Testis (tissue), 2 donors: ENCODE measurements at regions not wholly inside any gene's neighbourhood (a gene's known extent, or its start where the extent isn't known, plus 50 kb on each side); places are given as distances from the start of the nearest gene placed in this dataset.

Experiments used
- CTCF ChIP-seq, 3 experiments: fragments of 450-650 bp in 2 of 3; fragments of 200-600 bp in 1 of 3; sonication (generic) in 1 of 3; IDR thresholded peaks; one replicate each; pipeline ENCODE4 v1.5.1; 2016 to 2019; ENCODE audit warnings: antibody characterized with exemption in 3 of 3, mild to moderate bottlenecking in 2 of 3, moderate library complexity in 1 of 3
- POLR2A ChIP-seq: fragments of 450-650 bp; IDR thresholded peaks from one replicate; pipeline ENCODE4 v1.6.1; 2017; ENCODE audit warnings: antibody characterized with exemption, mild to moderate bottlenecking, moderate library complexity

- TF ChIP-seq CTCF (IDR thresholded peaks at IDR 0.05): no peak
- no peak for TF ChIP-seq POLR2A
These were observed 213.6 kb upstream of the LINGO1 start for GRCh38 chr15:77846360-77846759.
